ENCODE measurements at regions not wholly inside any gene's neighbourhood (a gene's known extent, or its start where the extent isn't known, plus 50 kb on each side); places are given as distances from the start of the nearest gene placed in this dataset.

GRCh38 chr3:188954590-188955208, 217.1 kb upstream of the TPRG1 start:
- TF ChIP-seq CTCF (IDR thresholded peaks at IDR 0.05), result peak; percentile 83 to 97 (median 94)
- TF ChIP-seq POLR2A (IDR thresholded peaks at IDR 0.05), result no peak
- TF ChIP-seq POLR2AphosphoS5 (IDR thresholded peaks at IDR 0.05), result peak; percentile 81
